ENCODE measurements at regions not wholly inside any gene's neighbourhood (a gene's known extent, or its start where the extent isn't known, plus 50 kb on each side); places are given as distances from the start of the nearest gene placed in this dataset.
"Not testable (repeated sequence)": the region's sequence is repeated elsewhere in the genome, so short reads cannot be mapped to it uniquely, and the experiment has no call there.

GRCh38 chr11:3476937-3477885 is 98.3 kb upstream of the ZNF195 start:
- TF ChIP-seq CTCF (IDR thresholded peaks at IDR 0.05; ENCODE audit: low read depth, low read length, missing input control); YY1 (IDR thresholded peaks at IDR 0.05); MAX (IDR thresholded peaks at IDR 0.05); GABPA (IDR thresholded peaks at IDR 0.05 in 1 of 2, conservative IDR thresholded peaks at IDR 0.05 in 1 of 2); ZBTB33 (IDR thresholded peaks at IDR 0.05); FOXA1 (IDR thresholded peaks at IDR 0.05); NR2F2 (IDR thresholded peaks at IDR 0.05); REST (IDR thresholded peaks at IDR 0.05); RAD21 (IDR thresholded peaks at IDR 0.05); ATF3 (IDR thresholded peaks at IDR 0.05); TAF1 (conservative IDR thresholded peaks at IDR 0.05); JUND (IDR thresholded peaks at IDR 0.05); EGR1 (IDR thresholded peaks at IDR 0.05; ENCODE audit: low read depth in 2 of 2): not testable (repeated sequence)

Data from liver (tissue), 3 donors.